ENCODE measurements at regions not wholly inside any gene's neighbourhood (a gene's known extent, or its start where the extent isn't known, plus 50 kb on each side); places are given as distances from the start of the nearest gene placed in this dataset.
"Not testable (repeated sequence)": the region's sequence is repeated elsewhere in the genome, so short reads cannot be mapped to it uniquely, and the experiment has no call there.

GRCh38 chr2:180234991-180235390, 227.9 kb upstream of the CWC22 start:
- DNase-seq (ENCODE audit: low spot score); in situ Hi-C loops (cut with HindIII; ENCODE audit: low sequenced_read_pairs): not testable (repeated sequence)

- in situ Hi-C loops (cut with HindIII; ENCODE audit: low sequenced_read_pairs) = no loop called here
- DNase-seq (ENCODE audit: low spot score) = no peak
These were observed 223.9 kb upstream of the CWC22 start for GRCh38 chr2:180231015-180231414.

- no peak for DNase-seq (ENCODE audit: low spot score)
- in situ Hi-C loops (cut with HindIII; ENCODE audit: low sequenced_read_pairs) = no loop called here
These were observed 220.4 kb upstream of the CWC22 start for GRCh38 chr2:180227461-180227860.

GRCh38 chr2:180225118-180225517, 218.0 kb upstream of the CWC22 start:
- in situ Hi-C loops (cut with HindIII; ENCODE audit: low sequenced_read_pairs) = no loop called here
- no peak for DNase-seq (ENCODE audit: low spot score)

GRCh38 chr2:180222644-180223043, 215.5 kb upstream of the CWC22 start:
- in situ Hi-C loops (cut with HindIII; ENCODE audit: low sequenced_read_pairs) = no loop called here

GRCh38 chr2:180219491-180219890, 212.4 kb upstream of the CWC22 start:
- in situ Hi-C loops (cut with HindIII; ENCODE audit: low sequenced_read_pairs) = no loop called here
- no peak for DNase-seq (ENCODE audit: low spot score)

More at GRCh38 chr2:180222644-180223043, 215.5 kb upstream of the CWC22 start:
- DNase-seq (ENCODE audit: low spot score) = peak; percentile 42

GRCh38 chr2:180208841-180209240, 201.7 kb upstream of the CWC22 start:
- in situ Hi-C loops (cut with HindIII; ENCODE audit: low sequenced_read_pairs) = no loop called here
- DNase-seq (ENCODE audit: low spot score) = no peak

GRCh38 chr2:180205621-180206235, 198.6 kb upstream of the CWC22 start:
- DNase-seq (ENCODE audit: low spot score) = no peak
- in situ Hi-C loops (cut with HindIII; ENCODE audit: low sequenced_read_pairs) = no loop called here

GRCh38 chr2:180203972-180204371, 196.9 kb upstream of the CWC22 start:
- in situ Hi-C loops (cut with HindIII; ENCODE audit: low sequenced_read_pairs) = no loop called here
- no peak for DNase-seq (ENCODE audit: low spot score)

GRCh38 chr2:180202467-180202951, 195.4 kb upstream of the CWC22 start:
- in situ Hi-C loops (cut with HindIII; ENCODE audit: low sequenced_read_pairs) = no loop called here
- DNase-seq (ENCODE audit: low spot score) = peak; percentile 73

- in situ Hi-C loops (cut with HindIII; ENCODE audit: low sequenced_read_pairs) = no loop called here
- no peak for DNase-seq (ENCODE audit: low spot score)
These were observed 189.4 kb upstream of the CWC22 start for GRCh38 chr2:180196419-180196977.

GRCh38 chr2:180195847-180196246, 188.8 kb upstream of the CWC22 start:
- DNase-seq (ENCODE audit: low spot score) = no peak
- in situ Hi-C loops (cut with HindIII; ENCODE audit: low sequenced_read_pairs) = no loop called here

GRCh38 chr2:180191432-180192124, 184.5 kb upstream of the CWC22 start:
- in situ Hi-C loops (cut with HindIII; ENCODE audit: low sequenced_read_pairs) = no loop called here
- DNase-seq (ENCODE audit: low spot score) = peak; percentile 60

- in situ Hi-C loops (cut with HindIII; ENCODE audit: low sequenced_read_pairs) = no loop called here
- DNase-seq (ENCODE audit: low spot score) = no peak
These were observed 183.8 kb upstream of the CWC22 start for GRCh38 chr2:180190851-180191250.

- in situ Hi-C loops (cut with HindIII; ENCODE audit: low sequenced_read_pairs) = no loop called here
- DNase-seq (ENCODE audit: low spot score) = no peak
These were observed 180.5 kb upstream of the CWC22 start for GRCh38 chr2:180187611-180188010.

GRCh38 chr2:180184506-180184905, 177.4 kb upstream of the CWC22 start:
- DNase-seq (ENCODE audit: low spot score) = no peak

GRCh38 chr2:180180511-180180910, 173.4 kb upstream of the CWC22 start:
- in situ Hi-C loops (cut with HindIII; ENCODE audit: low sequenced_read_pairs) = no loop called here
- DNase-seq (ENCODE audit: low spot score) = no peak

More at GRCh38 chr2:180184506-180184905, 177.4 kb upstream of the CWC22 start:
- in situ Hi-C loops (cut with HindIII; ENCODE audit: low sequenced_read_pairs) = no loop called here

- in situ Hi-C loops (cut with HindIII; ENCODE audit: low sequenced_read_pairs) = no loop called here
These were observed 170.4 kb upstream of the CWC22 start for GRCh38 chr2:180177534-180177933.

GRCh38 chr2:180175736-180176135, 168.6 kb upstream of the CWC22 start:
- DNase-seq (ENCODE audit: low spot score) = no peak
- in situ Hi-C loops (cut with HindIII; ENCODE audit: low sequenced_read_pairs) = no loop called here

More at GRCh38 chr2:180177534-180177933, 170.4 kb upstream of the CWC22 start:
- no peak for DNase-seq (ENCODE audit: low spot score)

GRCh38 chr2:180174580-180174979, 167.5 kb upstream of the CWC22 start:
- DNase-seq (ENCODE audit: low spot score) = no peak
- in situ Hi-C loops (cut with HindIII; ENCODE audit: low sequenced_read_pairs) = no loop called here

Data from G401 (cell line).